SK-N-SH treated with all-trans-retinoic acid at 6 μM for 48 hours (cell line): ENCODE measurements at regions not wholly inside any gene's neighbourhood (a gene's known extent, or its start where the extent isn't known, plus 50 kb on each side); places are given as distances from the start of the nearest gene placed in this dataset.

Source experiments
- ATAC-seq: fragments of 200-7000 bp; cut with Tn5 transposase; 3 replicates; pipeline ENCODE4 v1.9.1; 2020; ENCODE audit warnings: mild to moderate bottlenecking, moderate library complexity
- ARNTL ChIP-seq: fragments of 450-650 bp; formaldehyde crosslinking; IDR thresholded peaks from 2 replicates; pipeline ENCODE4 v1.5.0; 2020; ENCODE audit warnings: low read depth, mild to moderate bottlenecking, moderate library complexity, borderline replicate concordance
- BACH2 ChIP-seq: fragments of 250-450 bp; sonication (Bioruptor Pico); IDR thresholded peaks from 2 replicates; pipeline ENCODE4 v1.9.0; 2021; ENCODE audit warnings: mild to moderate bottlenecking, borderline replicate concordance
- CREB5 ChIP-seq: fragments of 250-450 bp; sonication (Bioruptor Pico); IDR thresholded peaks from 2 replicates; pipeline ENCODE4 v1.5.1; 2020; ENCODE audit warnings: low read depth, mild to moderate bottlenecking, moderate library complexity
- CSDC2 ChIP-seq: fragments of 250-450 bp; sonication (Bioruptor Pico); IDR thresholded peaks from 2 replicates; pipeline ENCODE4 v1.5.0; 2020; ENCODE audit warnings: mild to moderate bottlenecking, moderate library complexity
- CSRNP3 ChIP-seq: fragments of 250-450 bp; sonication (Bioruptor Pico); IDR thresholded peaks from 2 replicates; pipeline ENCODE4 v1.5.1; 2021; ENCODE audit warnings: mild to moderate bottlenecking, moderate library complexity
- ESRRG ChIP-seq: fragments of 250-450 bp; sonication (Bioruptor Pico); IDR thresholded peaks from 2 replicates; pipeline ENCODE4 v1.6.1; 2021; ENCODE audit warnings: mild to moderate bottlenecking
- GLIS3 ChIP-seq: fragments of 250-450 bp; sonication (Bioruptor Pico); IDR thresholded peaks from 2 replicates; pipeline ENCODE4 v1.5.0; 2020; ENCODE audit warnings: mild to moderate bottlenecking, moderate library complexity
- ISL1 ChIP-seq: fragments of 250-450 bp; sonication (Bioruptor Pico); IDR thresholded peaks from 2 replicates; pipeline ENCODE4 v2.1.2; 2022; ENCODE audit warnings: mild to moderate bottlenecking, moderate library complexity
- PATZ1 ChIP-seq: fragments of 250-450 bp; sonication (Bioruptor Pico); IDR thresholded peaks from 2 replicates; pipeline ENCODE4 v1.8.0; 2020; ENCODE audit warnings: mild to moderate bottlenecking, moderate library complexity, borderline replicate concordance
- PPARA ChIP-seq: fragments of 250-450 bp; sonication (Bioruptor Pico); IDR thresholded peaks from 2 replicates; pipeline ENCODE4 v1.5.0; 2020; ENCODE audit warnings: mild to moderate bottlenecking, borderline replicate concordance
- RARB ChIP-seq: fragments of 250-450 bp; sonication (Bioruptor Pico); IDR thresholded peaks from 2 replicates; pipeline ENCODE4 v1.8.0; 2021; ENCODE audit warnings: mild to moderate bottlenecking, moderate library complexity
- SNAI2 ChIP-seq: fragments of 250-450 bp; sonication (Bioruptor Pico); IDR thresholded peaks from 2 replicates; pipeline ENCODE4 v1.5.0; 2020; ENCODE audit warnings: mild to moderate bottlenecking, moderate library complexity
- TCF4 ChIP-seq: fragments of 250-450 bp; sonication (Bioruptor Pico); IDR thresholded peaks from 2 replicates; pipeline ENCODE4 v1.8.0; 2021; ENCODE audit warnings: mild to moderate bottlenecking, moderate library complexity, borderline replicate concordance
- TOX ChIP-seq: fragments of 250-450 bp; sonication (Bioruptor Pico); IDR thresholded peaks from 2 replicates; pipeline ENCODE4 v1.8.0; 2021; ENCODE audit warnings: mild to moderate bottlenecking, moderate library complexity, borderline replicate concordance
- TSHZ2 ChIP-seq: fragments of 250-450 bp; sonication (Bioruptor Pico); IDR thresholded peaks from 2 replicates; pipeline ENCODE4 v1.5.0; 2020; ENCODE audit warnings: mild to moderate bottlenecking, moderate library complexity
- ZC3H10 ChIP-seq: fragments of 250-450 bp; sonication (Bioruptor Pico); IDR thresholded peaks from 2 replicates; pipeline ENCODE4 v1.5.1; 2021; ENCODE audit warnings: mild to moderate bottlenecking, moderate library complexity
- ZFP3 ChIP-seq: fragments of 250-450 bp; sonication (Bioruptor Pico); IDR thresholded peaks from 2 replicates; pipeline ENCODE4 v1.5.0; 2020; ENCODE audit warnings: mild to moderate bottlenecking, moderate library complexity
- ZFP30 ChIP-seq: fragments of 450-650 bp; formaldehyde crosslinking; IDR thresholded peaks from 2 replicates; pipeline ENCODE4 v1.5.0; 2022; ENCODE audit warnings: mild to moderate bottlenecking, moderate library complexity
- ZNF565 ChIP-seq: fragments of 450-650 bp; formaldehyde crosslinking; conservative IDR thresholded peaks from 2 replicates; pipeline ENCODE4 v1.5.0; 2020; ENCODE audit warnings: low read depth, mild to moderate bottlenecking, moderate library complexity
- ZNF70 ChIP-seq: fragments of 450-650 bp; formaldehyde crosslinking; IDR thresholded peaks from 2 replicates; pipeline ENCODE4 v1.5.0; 2020; ENCODE audit warnings: mild to moderate bottlenecking, moderate library complexity
- ZNF8 ChIP-seq: fragments of 450-650 bp; formaldehyde crosslinking; IDR thresholded peaks from 2 replicates; pipeline ENCODE4 v1.5.0; 2020; ENCODE audit warnings: mild to moderate bottlenecking, moderate library complexity
- TF ChIP-seq, protein P1 (sequence below): fragments of 250-450 bp; sonication (Bioruptor Pico); IDR thresholded peaks from 2 replicates; pipeline ENCODE4 v1.8.0; 2021; ENCODE audit warnings: low read depth, mild to moderate bottlenecking, moderate library complexity, borderline replicate concordance

DNA sequence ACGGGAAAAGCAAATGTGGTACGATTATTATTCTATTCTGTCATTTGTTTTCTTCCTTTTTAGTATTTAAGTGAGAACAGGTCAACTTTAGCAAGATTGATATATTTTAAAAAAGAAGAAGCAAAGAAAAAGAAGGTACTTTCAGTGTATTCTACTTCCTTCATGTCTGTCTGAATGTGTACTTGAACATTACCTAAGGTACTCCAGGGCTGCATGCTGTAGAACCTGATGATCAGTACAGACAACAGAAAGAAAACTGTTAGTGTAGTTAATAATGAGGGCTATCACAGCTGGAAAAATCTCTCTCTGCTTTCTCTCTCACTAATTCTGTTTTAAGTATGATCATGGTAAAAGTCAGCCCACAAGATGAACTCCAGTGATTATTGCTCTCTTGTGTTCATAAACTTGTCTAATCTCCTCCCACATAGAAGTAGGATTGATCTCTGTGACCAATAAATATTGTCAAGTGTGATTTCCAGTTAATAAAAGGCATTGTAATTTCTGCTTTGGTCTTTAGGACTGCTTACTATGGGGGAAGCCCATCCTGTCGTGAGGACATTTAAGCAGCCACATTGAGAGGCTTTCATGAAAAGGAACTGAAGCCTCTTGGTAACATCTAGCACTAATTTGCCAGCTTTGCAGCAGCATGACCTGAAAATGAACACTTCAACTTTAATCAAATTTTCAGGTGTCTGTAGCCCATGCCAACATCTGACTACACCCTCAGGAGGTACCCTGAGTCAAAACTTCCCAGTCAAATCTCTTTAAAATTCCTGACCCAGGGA lies 864.0 kb upstream of the ACO1 start:
- no peak for ATAC-seq
- TF ChIP-seq ZC3H10 (CRISPR knock-in tag) (no peak), ZNF8 (CRISPR knock-in tag) (no peak), ZNF565 (CRISPR knock-in tag) (no peak), CREB5 (no peak), ZFP30 (no peak), TCF4 (CRISPR knock-in tag) (no peak), TSHZ2 (CRISPR knock-in tag) (no peak), TOX (CRISPR knock-in tag) (no peak), ZNF70 (CRISPR knock-in tag) (no peak), BACH2 (CRISPR knock-in tag) (no peak)
- TF ChIP-seq, protein P1, sequence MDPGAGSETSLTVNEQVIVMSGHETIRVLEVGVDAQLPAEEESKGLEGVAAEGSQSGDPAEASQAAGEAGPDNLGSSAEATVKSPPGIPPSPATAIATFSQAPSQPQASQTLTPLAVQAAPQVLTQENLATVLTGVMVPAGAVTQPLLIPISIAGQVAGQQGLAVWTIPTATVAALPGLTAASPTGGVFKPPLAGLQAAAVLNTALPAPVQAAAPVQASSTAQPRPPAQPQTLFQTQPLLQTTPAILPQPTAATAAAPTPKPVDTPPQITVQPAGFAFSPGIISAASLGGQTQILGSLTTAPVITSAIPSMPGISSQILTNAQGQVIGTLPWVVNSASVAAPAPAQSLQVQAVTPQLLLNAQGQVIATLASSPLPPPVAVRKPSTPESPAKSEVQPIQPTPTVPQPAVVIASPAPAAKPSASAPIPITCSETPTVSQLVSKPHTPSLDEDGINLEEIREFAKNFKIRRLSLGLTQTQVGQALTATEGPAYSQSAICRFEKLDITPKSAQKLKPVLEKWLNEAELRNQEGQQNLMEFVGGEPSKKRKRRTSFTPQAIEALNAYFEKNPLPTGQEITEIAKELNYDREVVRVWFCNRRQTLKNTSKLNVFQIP (CRISPR knock-in tag): no peak

- TF ChIP-seq CREB5 (no peak), BACH2 (CRISPR knock-in tag) (no peak), SNAI2 (CRISPR knock-in tag) (no peak), ESRRG (CRISPR knock-in tag) (no peak), ISL1 (CRISPR knock-in tag) (no peak), ZNF70 (CRISPR knock-in tag) (no peak), ZFP30 (no peak), PPARA (CRISPR knock-in tag) (no peak), ZFP3 (CRISPR knock-in tag) (no peak), PATZ1 (CRISPR knock-in tag) (no peak), GLIS3 (CRISPR knock-in tag) (no peak), ZNF565 (CRISPR knock-in tag) (no peak), ZC3H10 (CRISPR knock-in tag) (no peak), CSRNP3 (no peak), RARB (CRISPR knock-in tag) (no peak), CSDC2 (CRISPR knock-in tag) (no peak), ARNTL (CRISPR knock-in tag) (no peak)
- TF ChIP-seq, protein P1 (CRISPR knock-in tag): no peak
- no peak for ATAC-seq
Measured at GRCh38 chr9:31535651-31536050, 848.8 kb upstream of the ACO1 start.
